ENCODE measurements at regions not wholly inside any gene's neighbourhood (a gene's known extent, or its start where the extent isn't known, plus 50 kb on each side); places are given as distances from the start of the nearest gene placed in this dataset.

DNA sequence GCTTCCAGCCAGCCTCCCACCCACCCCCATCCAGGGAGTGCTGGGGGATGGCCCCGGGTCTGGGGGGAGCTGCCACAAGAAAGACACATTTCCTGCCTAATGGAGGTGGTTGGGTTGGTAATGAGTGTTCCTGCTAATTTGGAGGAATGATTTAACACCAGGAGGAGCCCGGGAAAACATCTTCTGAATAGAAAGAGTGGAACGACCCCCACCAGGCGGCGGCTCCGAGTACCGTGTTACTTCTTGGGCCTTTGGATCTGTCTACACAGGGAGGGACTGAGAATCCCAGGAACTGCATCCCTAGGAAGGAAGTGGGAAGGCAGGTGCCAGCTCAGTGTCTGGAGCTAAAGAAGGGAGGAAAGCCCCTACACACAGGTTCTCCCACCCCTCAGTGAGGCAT is 64.6 kb downstream of the TSPAN17 start:
- DNase-seq = no peak

DNA sequence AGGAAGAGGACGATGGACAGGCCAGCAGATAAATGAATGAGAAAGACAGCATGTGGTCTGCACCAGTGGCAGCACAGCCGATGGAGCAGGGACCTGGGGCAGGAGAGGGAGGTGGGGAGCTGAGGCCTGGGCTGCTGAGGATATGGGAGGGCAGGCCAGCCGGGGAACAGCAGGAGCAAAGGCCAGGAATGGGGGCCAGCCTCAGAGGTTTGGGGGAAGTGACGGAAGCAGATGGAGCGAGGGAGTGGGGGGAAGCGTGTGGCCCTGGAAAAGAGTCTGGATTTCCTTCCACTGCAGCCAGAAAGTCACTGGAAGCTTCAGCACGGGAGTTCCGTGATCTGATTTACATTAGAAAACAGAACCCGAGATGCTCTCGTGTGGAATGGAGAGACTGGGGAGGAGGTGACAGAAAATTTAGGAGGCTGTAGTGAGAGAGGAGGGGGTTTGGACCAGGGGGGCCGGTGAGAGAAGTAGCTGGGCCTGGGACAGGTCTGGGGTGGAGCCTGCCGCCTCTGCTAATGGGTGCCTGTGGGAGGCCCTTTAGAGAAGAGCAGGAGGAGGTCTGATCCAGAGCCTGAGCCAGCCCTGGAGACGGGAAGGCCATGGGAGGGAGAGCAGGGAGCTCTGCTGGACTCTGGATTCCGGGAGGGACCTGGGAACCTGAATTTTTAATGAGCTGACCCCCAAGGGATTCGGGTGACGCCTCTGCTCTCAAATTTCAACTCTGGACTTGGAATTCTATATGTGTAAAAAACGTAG is 65.4 kb downstream of the TSPAN17 start:
- DNase-seq = no peak

DNA sequence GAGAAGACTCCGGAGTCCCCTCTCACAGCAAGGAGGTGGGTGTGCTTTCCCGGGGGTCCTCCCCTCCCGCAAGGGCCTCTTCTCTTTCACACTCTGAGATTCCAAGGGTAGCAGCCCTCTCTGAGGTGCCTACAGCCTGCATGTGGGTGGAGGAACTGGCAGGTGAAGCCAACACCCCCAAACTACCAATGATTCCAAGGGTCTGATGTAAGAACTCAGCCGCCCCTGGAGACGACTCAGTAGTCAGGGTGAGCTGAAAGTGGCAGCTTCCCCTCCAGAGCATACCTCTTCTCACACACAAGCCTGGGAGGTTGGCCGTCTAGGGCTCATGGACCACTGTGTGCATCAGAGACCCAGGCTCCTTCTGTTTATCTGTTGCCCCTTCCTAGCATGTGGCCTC is 66.1 kb downstream of the TSPAN17 start:
- DNase-seq = no peak

GRCh38 chr5:176714067-176714466 is 66.8 kb downstream of the TSPAN17 start:
- no peak for DNase-seq

DNA sequence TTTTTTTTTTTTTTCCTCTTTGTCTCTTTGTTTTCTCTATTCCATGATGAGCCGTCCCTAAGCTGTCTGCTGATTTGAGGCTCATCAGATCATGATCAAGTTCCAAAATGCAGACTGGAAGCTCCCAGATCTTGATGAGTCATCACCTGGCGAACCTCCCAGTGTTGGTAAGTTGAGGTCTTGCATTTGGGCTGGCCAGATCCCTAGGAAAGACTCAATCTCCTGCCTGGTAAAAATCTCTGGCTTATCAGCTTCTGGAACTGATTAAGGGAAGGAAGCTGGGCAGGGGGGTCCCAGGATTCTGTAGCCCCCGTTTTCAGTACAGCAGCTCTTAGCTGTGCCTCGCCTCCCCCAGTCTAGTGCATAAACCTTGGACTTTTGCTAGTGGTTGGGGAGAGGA is 69.0 kb downstream of the TSPAN17 start:
- DNase-seq = no peak

DNA sequence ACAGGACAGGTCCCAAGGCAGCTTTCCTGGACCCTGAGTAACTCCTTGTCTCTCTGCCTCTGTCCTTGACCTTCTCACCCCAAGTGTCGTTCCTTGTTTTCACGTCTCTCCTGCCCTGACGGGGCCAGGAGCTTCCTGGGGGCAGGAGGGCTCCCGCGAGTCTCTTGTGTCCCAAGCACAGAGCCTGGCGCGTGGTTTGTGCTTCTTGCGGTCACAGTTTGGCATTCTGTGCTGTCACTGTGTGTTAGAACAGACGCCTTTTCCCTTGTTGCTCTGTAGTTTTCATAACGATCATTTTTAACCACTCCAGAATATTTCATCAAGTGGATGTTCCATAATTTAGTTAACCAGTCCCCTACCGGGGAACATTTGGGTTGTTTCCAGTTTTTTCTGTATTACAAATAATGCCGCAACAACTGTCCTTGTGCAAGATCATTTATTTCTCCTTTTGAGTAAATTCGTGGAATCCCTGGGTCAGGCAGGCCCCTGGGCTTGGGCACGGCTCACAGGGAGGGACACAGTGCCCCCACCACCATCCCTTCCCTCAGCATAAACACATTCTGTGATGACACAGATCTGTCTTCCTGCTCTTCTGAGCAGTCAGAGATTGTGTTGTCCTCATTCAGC is 71.9 kb downstream of the TSPAN17 start:
- DNase-seq = no peak

DNA sequence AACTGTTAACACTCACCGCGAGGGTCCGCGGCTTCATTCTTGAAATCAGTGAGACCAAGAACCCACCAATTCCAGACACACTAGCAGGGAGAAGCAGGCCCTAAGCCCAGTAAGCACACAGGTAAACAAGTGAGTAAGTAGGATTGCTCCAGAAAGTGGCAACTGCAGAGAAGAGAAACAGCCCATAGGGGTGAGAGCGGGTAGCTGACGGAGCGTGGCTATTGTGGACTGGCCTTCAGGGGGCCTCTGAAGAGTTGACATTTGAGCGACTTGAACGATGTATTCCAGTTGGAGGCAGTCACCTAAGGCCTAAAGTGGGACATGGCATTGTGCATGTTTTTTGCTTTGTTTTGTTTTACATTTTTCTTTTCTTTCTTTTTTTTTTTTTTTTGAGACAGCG is 74.2 kb downstream of the TSPAN17 start:
- DNase-seq = no peak

DNA sequence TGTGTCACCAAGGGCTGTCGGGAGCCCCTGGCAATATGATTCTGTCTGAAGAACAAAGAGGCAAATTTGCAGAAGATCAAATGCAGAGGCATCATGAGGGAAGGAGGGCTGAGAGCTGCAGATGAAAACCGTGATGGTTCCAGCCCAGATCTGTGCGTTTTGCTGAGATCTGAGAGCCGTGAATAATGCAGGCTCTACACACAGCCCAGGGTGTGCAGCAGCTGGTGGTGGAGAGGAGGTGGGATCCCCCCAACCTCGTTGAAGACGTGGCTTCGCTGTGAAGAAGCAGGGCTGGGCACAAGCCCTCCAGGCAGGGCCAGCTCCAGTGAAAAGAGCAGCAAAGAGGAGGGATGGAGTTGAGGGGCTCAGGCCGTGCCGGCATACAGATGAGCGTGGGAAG is 75.5 kb downstream of the TSPAN17 start:
- DNase-seq = no peak

DNA sequence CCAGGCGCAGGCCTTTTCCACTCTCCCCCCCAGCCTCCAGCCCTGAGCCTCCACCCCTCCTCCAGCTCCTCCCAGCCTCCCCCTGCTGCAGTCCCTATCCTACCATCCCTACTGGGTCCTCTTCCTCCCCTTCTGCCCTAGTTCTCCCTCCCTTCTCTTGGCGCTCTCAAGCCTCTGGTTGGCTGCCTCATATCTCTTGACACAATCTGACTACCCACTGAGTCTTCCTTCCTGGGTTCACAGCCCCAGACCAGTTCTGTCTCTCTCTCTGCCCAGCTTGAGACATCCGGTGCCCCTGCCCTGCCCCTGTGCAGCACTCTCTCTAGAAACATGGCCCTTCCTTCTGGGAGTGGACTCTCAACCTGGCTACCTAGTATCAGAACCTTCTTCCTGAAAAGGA is 76.2 kb downstream of the TSPAN17 start:
- DNase-seq = peak; percentile 7

DNA sequence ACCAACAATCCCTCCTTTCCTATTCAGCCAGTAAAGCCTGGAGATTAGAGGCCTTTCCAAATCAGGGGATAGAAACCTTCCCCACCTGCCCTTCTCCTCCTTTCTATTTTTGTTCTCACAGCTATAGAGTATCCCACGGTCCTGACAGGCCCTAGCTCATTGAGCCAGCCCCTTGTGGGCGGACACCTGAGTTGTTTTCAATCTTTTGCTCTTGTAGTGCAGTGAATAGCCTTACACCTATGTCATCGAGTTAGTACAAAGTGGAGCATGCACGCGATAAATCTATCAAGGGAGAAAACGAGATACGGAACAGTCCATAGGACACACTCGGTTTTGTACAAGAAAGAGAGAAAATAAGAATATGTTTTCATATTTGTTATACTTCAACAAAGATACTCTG is 77.2 kb downstream of the TSPAN17 start:
- DNase-seq = no peak

DNA sequence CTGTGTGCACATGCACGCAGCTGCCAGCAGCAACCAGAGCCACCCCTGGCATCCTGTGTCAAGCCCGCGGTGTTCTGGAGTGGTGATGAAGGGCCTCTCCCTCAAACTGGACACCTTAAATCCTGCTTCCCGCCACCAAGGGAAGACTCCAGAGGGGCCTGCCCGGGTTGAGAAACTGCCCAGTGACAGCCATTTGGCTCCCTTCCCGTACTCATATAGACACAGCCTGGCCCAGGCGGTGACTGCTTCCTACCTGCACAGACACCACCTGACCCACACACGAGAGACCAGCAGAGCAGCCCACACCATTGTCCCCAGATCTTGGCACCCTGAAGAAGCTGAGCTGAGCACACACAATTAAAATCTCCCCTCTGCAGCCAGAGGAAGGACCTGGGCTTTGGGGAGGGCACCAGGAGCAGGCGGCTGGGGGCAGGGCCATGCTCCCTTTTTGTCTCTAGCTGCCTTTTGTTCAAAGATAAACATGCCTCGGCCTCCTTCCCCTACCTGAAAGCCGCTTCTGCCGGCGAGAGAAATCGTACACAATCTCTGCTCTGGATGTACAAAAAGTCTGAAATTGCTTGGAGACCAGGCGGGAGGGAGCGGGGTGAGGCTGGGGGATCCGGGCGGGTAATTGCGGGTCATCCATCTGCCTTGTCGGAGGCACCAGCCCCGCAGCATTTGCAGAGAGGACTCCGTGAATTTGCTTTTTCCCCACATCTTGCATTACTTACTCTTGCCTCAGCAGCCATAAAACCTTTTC is 78.4 kb downstream of the TSPAN17 start:
- no peak for DNase-seq

DNA sequence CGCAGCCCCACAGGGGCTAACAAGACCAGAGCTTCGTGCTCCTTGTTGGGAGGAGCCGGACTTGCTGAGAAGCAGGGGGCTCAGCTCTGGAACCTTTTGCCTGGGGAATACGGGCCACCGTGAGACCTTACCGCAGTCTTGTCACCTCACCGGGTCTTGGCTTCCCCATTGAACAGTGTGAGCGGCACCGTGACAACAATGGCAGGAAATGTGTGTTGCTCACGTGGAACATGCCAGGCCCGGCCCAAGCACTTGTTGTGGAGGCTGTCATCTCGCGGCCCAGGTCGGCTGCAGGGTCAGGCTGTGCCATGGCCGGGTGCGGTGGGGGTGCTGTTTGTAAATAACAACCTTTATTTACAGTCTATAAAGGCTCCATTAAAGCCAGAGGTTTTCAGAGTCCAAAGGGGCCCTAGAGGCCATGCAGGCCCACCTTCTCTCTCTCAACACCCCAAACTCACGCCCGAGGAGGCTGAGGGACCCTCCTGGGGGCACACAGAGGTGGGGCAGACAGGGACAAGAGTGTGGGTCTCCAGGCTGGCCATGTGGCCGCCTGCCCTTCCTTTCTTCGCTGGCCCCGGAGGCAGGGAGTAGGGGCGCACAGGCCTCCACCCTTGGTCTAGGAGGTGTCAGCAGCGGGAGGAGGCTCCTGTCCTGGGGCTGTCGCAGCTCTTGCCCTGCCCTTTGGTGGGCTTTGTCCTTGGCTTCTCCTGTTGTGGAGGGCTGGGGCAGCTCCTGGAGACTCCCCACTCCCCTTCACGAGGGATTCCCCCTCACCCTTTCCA is 79.7 kb downstream of the TSPAN17 start:
- DNase-seq = no peak

- DNase-seq = no peak
Observed at GRCh38 chr5:176727528-176727900, 80.2 kb downstream of the TSPAN17 start.

GRCh38 chr5:176727983-176728675 is 80.8 kb downstream of the TSPAN17 start:
- DNase-seq = no peak

DNA sequence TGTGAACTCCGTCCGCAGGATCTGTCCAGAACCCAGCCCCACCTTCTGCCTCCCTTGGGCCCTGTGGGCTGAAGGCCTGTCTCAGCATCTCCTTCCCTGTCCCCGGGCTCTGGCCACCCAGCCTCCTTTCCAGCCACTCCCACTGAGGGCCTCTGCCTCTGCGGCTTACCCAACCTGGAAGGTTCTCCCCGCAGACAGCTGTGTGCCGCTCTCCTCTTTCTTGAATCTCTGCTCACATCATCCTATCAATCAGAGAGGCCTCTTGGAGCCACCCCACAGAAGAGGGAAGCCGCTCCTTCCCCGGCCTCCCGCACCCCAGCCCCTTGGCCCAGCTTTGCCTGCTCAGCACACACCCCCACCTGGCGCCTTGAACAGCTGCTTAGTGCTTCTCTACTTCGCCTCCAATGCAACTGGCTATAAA is 81.5 kb upstream of the UNC5A start:
- no peak for DNase-seq

- no peak for DNase-seq
Observed at GRCh38 chr5:176730815-176731475, 79.4 kb upstream of the UNC5A start.

GRCh38 chr5:176731506-176732160 is 78.7 kb upstream of the UNC5A start:
- no peak for DNase-seq

- no peak for DNase-seq
Observed at GRCh38 chr5:176732306-176732705, 78.1 kb upstream of the UNC5A start.

GRCh38 chr5:176732736-176733405 is 77.5 kb upstream of the UNC5A start:
- no peak for DNase-seq

- no peak for DNase-seq
Observed at GRCh38 chr5:176733406-176734262, 76.7 kb upstream of the UNC5A start.

Measured in CD4-positive, alpha-beta T cell treated with Interferon gamma for 1 hour (primary cell).